ENCODE measurements at regions not wholly inside any gene's neighbourhood (a gene's known extent, or its start where the extent isn't known, plus 50 kb on each side); places are given as distances from the start of the nearest gene placed in this dataset.
A peak's percentile ranks its signal among the peaks of the same experiment; 100 is the strongest.

DNA sequence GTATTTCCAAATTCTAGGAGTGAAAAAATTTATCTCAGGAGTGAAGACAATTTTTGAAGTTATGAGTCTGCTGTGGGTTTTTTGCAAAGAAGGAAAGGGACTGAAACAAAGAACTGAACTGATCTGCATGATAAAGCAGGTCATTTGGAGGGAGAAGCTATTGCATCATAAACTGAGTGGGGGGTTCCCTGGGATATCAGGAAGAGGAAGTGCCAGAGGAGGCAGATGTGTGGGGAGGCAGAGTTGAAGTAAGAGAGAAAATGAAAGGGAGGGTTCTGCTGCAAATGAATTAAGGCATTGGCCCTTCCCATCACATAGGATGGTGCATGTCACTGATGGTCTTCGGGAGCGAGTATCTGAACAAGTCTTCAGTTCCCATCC, 379.2 kb downstream of the VPS13C start:
- no peak for DNase-seq

DNA sequence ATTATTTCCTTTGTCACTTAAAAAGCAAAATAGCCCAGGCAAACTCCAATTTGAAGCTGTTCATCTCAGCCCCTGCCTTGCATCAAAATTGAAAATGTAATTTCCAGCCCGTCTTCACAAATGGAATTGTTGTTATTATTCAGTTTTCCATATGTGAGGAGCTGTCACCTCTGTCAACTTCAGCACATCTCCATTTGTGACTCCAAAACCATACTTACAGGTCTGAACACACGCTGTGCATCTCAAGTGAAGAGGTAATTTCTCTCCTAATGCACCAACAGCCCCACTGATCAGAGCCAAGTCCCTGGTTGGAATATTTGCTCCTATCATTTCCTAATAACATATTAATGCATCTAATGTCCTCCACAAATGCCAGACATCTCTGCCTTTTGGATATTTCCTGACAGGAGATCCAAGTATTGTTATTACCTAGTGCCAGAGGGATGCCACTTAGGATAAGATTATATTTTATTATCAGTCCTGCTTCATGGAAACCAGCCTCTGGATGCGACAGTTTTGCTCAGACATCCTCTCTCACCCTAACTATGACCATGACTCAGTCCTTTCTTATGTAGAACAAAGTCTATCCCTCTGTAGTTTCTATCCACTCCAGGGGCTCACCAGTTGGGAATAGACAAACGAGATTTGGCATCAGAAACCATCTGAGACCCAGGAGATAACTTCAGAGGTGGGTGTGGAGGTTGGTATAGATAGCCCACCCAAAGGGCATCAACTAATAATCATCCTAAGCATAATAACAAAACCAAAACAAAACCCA, 379.8 kb downstream of the VPS13C start:
- no peak for DNase-seq

GRCh38 chr15:61671736-61672135, 388.5 kb downstream of the VPS13C start:
- no peak for DNase-seq

DNA sequence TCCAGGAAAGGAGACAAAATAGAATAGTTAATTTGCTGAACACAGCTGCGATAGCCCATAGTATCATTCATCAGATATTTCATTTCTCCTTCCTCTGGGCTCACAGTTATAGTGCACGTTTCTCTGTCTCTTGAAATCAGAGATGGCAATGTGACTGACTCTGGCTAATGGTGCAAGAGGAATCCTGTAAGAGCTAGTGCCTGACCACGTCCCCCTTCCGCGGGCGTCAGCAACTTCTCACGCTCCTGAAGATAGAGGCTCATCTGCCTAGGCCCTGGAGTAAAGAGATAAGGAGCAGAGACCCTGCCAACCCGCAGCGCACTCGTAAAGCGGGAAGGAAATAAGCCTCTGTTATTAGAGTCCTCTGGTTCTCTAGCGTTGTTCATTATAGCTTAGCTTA, 391.8 kb downstream of the VPS13C start:
- DNase-seq: no peak

- peak; percentile 16 for DNase-seq
Observed at GRCh38 chr15:61661791-61662190, 398.5 kb downstream of the VPS13C start.

- peak; percentile 88 for DNase-seq
Observed at GRCh38 chr15:61660579-61660978, 399.7 kb downstream of the VPS13C start.

DNA sequence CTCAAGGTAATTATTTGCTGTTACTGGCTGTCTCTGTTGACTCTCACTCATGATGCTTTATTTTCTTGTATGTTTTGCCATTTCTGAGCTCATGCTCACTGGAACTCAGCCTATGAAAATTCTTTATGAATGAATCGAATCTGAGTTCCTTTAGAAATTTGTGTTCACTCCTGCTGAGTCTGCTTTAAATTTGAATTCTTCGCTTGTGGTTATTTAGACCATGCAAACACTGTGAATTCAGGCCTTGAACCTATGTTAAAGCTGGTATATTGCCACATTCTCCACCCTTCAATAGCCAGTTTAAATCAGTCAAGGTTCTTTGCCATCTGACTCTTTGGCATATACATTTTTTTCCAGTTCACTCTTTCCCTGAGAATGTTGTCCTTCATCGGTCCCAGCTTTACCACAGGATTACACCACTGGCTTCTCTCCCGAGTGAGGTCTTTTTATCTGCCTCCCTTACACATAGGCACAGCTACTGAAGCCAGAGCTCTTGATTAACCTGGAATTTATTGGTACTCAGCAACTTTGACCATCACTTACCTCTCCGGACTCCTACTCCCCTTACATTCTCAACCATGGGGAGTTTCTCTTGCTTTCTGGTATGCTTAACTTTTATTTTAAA, 400.6 kb downstream of the VPS13C start:
- peak; percentile 76 for DNase-seq

- no peak for DNase-seq
Observed at GRCh38 chr15:61657461-61657860, 402.8 kb downstream of the VPS13C start.

DNA sequence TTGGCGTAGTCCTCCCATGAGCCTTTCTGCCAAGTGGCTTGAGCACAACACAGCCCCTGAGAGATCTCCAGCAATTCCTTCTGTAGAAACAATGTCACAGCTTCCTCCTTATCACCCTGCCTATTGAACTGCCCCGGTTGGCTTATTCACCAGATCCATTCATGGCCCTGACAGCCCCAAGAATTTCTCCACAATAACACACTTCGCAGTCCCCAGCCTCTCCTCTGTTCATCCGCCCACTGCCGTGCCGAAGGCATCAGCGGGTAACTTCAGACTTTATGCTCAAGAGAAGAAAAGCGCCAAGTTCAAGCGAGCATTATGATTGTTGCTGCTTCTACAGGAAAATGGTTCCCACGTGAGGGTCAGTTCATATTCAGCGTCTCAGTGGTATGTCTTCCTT, 403.9 kb downstream of the VPS13C start:
- no peak for DNase-seq

GRCh38 chr15:61655881-61656280, 404.4 kb downstream of the VPS13C start:
- no peak for DNase-seq

- no peak for DNase-seq
Observed at GRCh38 chr15:61654918-61655317, 405.3 kb downstream of the VPS13C start.

GRCh38 chr15:61654002-61654740, 406.1 kb downstream of the VPS13C start:
- no peak for DNase-seq

- no peak for DNase-seq
Observed at GRCh38 chr15:61653110-61653509, 407.1 kb downstream of the VPS13C start.

DNA sequence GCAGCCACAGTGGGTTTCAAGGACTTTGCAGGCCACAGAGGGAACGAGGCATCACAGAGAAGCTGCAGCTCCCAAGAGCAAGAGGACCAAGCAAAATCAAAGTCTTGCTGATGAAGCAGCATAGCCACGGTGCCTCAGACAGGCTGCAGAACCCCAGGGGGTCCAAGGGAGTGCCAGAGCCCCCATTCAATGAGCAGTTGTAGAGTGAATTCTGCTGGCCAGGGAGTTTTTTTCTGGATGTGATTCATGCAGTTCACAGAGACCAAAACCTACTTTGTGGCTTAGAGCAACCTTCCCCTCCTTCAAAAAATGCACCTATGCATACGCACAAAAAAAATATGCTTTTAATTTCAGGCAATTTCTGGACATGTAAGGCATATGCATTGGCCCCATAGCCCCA, 409.0 kb downstream of the VPS13C start:
- DNase-seq: no peak

DNA sequence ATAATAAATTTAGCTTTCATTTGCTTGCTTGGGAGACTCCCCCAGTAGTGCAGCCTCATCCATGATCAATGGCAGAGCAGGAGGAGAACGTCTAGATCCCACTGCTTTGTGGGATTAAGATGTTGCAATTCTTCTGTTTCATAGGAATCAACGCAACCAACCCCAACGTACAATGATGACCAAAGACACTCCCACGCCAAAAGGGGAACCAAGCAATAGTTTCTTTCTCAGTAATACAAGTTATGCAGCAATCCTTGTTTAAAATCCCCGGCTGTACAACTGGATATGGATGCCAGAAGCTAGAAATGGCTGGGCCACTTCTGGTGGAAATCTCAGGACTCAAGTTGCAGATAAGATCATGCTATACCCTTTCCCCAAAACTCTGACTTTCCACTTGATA, 411.2 kb downstream of the VPS13C start:
- no peak for DNase-seq

DNA sequence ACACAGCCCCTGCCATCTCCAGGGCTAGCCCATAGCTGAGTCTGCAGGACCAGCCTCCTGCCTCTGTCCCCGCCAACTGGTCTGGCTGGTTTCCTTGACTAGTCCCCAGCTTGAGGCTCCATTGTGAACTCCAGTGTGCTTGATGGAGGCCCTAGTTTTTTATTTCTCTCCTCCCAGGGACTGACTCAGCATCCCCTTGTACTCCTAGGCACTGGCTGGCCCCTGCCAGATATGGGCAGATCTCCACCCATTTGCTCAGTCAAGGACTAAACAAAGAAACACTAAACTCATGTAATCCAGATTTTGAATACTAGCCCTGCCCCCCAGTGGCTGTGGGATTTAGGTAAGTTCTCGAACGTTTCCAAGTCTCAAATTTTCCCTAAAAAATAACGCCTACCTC, 415.4 kb upstream of the RORA start:
- no peak for DNase-seq

- DNase-seq: no peak
Observed at GRCh38 chr15:61641645-61642044, 412.5 kb upstream of the RORA start.

- DNase-seq: no peak
Observed at GRCh38 chr15:61640756-61641155, 411.7 kb upstream of the RORA start.

DNA sequence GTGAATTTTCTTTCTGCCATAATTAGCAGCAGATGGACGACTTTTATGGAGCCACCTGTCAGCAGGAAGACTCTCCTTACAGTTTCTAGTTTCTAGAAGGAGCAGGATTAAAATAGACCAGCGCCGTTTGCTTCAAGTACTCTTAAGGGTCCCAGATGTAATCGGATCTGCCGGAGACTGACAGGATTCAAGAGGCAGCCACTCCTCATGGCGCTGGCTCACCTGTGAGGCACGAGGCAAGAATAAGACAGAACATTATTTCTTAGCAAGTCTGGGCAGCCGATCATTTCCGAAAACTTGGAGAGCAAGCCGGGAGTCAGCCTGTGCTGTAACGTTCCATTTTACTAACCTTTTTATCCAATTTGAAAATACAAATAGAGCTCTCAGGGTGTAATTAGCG, 410.4 kb upstream of the RORA start:
- no peak for DNase-seq

- no peak for DNase-seq
Observed at GRCh38 chr15:61634837-61635236, 405.7 kb upstream of the RORA start.

DNA sequence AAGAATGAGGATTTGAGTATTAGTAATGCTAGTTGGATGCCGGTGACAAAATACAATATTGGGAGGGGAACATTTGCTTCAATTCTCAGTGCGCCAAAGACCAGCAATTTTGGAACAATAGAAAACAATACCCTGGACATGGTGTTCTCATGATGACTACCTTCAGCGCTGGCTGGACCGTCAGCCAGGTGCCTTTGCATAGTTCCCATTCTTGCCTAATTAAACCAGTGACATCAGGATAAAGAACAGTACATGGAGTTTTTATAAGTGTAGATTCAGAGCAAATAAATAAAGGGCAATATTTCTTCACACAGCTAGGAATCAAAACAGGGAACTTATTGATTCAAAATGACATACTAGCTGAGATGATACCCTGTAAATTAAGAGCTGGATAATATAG, 404.8 kb upstream of the RORA start:
- DNase-seq: no peak

- DNase-seq: no peak
Observed at GRCh38 chr15:61629269-61629668, 400.2 kb upstream of the RORA start.

DNA sequence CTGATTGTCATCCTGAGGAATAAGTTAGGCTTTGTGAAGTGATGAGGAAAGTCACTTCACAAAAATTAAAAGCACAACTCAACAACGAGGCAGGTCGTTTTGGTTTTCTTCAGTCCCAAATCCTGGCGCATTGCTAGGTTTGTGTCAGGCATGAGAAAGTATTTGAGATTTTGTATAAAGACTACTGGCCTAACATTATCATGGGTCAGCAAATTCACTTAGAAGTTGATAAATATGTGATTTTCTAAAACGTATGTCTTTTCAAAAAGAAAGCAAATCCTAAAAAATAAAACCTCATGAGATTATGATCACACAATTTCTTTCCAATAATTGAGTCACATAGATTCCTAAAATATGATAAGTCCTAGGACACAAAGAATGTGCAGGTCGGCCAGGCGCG, 395.8 kb upstream of the RORA start:
- no peak for DNase-seq

- DNase-seq: no peak
Observed at GRCh38 chr15:61623746-61624145, 394.6 kb upstream of the RORA start.
